ENCODE measurements at regions not wholly inside any gene's neighbourhood (a gene's known extent, or its start where the extent isn't known, plus 50 kb on each side); places are given as distances from the start of the nearest gene placed in this dataset.

DNA sequence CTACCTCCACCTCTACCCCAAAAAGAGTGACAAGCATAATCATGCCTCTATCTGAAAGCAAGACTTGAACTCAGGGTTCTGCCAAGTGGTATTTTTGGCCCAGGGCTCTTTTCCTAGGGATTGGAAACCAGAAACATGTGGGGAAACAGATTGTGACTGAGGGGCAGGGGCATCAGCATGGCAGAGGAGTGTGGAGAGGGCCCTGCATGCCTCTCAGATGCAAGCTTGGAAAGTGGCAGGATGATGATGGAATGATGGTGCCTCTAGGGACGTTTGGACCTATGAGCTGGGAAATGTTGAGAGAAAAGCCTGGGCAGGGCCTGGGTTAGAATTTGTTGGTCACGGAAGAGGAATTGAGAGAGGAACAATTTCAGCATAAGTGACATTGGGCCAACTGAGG, 78.4 kb upstream of the LEP start:
- in situ Hi-C loops (cut with HindIII; ENCODE audit: extremely low pct_ligation_motif_present, low pct_unique_long_range_greater_than_20kb) (no loop called here), intact Hi-C loops (cut with micrococcal nuclease; ENCODE audit: unreplicated experiment) (no loop called here)
- H3K27ac ChIP-seq (ENCODE audit: extremely low read length, insufficient read depth, low read length) = no peak overlapping the region
- FAIRE-seq (no peak), ATAC-seq (no peak), DNase-seq (ENCODE audit: low spot score) (no peak)
- no peak overlapping the region for H3K4me3 ChIP-seq (replicated peaks in 1 of 3; ENCODE audit: insufficient read depth in 1 of 3, low read depth in 2 of 3, low read length in 3 of 3)
- no peaks in the 10 kb centered on the region for H3K36me3 ChIP-seq (replicated peaks in 1 of 2; ENCODE audit: control insufficient read depth in 1 of 2, insufficient read depth in 2 of 2, low read length in 2 of 2)
- ChIA-PET POLR2A (no interaction called here), CTCF (ENCODE audit: low intra/inter-chr PET ratio, low total read pairs) (no interaction called here)
- no peaks in the 10 kb centered on the region for H3K4me1 ChIP-seq (ENCODE audit: insufficient read depth, low read length)
- H3K79me2 ChIP-seq (ENCODE audit: insufficient read depth, low read length) = no peaks in the 10 kb centered on the region
- H3K9me3 ChIP-seq (ENCODE audit: low read length) = no peaks in the 10 kb centered on the region
- no peak overlapping the region for H2AFZ ChIP-seq (ENCODE audit: low read length)
- no TSS peak for BruUV-seq (replicated peaks)
- peaks cover 10 to 63% of the 10 kb centered on the region in 2 experiments; a peak in 4 of 5 replicates for H3K27me3 ChIP-seq (ENCODE audit: control insufficient read depth in 1 of 2, insufficient read depth in 2 of 2, low read length in 2 of 2)
- H3K9ac ChIP-seq (ENCODE audit: insufficient read depth, low read depth, low read length) = no peak overlapping the region
- 0% methylated on average over 2 of the region's 2 CpGs for WGBS (ENCODE audit: low lambda C conversion rate)
- TF ChIP-seq, protein P1, sequence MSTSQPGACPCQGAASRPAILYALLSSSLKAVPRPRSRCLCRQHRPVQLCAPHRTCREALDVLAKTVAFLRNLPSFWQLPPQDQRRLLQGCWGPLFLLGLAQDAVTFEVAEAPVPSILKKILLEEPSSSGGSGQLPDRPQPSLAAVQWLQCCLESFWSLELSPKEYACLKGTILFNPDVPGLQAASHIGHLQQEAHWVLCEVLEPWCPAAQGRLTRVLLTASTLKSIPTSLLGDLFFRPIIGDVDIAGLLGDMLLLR (CRISPR knock-in tag; IDR thresholded peaks at IDR 0.05) = no peak
- TF ChIP-seq KAT2B (IDR thresholded peaks at IDR 0.05; ENCODE audit: borderline replicate concordance, low read depth, low read length) (no peak), FUBP1 (CRISPR knock-in tag; IDR thresholded peaks at IDR 0.05; ENCODE audit: borderline replicate concordance) (no peak)
- TF ChIP-seq, protein P2, sequence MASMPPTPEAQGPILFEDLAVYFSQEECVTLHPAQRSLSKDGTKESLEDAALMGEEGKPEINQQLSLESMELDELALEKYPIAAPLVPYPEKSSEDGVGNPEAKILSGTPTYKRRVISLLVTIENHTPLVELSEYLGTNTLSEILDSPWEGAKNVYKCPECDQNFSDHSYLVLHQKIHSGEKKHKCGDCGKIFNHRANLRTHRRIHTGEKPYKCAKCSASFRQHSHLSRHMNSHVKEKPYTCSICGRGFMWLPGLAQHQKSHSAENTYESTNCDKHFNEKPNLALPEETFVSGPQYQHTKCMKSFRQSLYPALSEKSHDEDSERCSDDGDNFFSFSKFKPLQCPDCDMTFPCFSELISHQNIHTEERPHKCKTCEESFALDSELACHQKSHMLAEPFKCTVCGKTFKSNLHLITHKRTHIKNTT (CRISPR knock-in tag; IDR thresholded peaks at IDR 0.05) = no peak
- TF ChIP-seq, protein P3, sequence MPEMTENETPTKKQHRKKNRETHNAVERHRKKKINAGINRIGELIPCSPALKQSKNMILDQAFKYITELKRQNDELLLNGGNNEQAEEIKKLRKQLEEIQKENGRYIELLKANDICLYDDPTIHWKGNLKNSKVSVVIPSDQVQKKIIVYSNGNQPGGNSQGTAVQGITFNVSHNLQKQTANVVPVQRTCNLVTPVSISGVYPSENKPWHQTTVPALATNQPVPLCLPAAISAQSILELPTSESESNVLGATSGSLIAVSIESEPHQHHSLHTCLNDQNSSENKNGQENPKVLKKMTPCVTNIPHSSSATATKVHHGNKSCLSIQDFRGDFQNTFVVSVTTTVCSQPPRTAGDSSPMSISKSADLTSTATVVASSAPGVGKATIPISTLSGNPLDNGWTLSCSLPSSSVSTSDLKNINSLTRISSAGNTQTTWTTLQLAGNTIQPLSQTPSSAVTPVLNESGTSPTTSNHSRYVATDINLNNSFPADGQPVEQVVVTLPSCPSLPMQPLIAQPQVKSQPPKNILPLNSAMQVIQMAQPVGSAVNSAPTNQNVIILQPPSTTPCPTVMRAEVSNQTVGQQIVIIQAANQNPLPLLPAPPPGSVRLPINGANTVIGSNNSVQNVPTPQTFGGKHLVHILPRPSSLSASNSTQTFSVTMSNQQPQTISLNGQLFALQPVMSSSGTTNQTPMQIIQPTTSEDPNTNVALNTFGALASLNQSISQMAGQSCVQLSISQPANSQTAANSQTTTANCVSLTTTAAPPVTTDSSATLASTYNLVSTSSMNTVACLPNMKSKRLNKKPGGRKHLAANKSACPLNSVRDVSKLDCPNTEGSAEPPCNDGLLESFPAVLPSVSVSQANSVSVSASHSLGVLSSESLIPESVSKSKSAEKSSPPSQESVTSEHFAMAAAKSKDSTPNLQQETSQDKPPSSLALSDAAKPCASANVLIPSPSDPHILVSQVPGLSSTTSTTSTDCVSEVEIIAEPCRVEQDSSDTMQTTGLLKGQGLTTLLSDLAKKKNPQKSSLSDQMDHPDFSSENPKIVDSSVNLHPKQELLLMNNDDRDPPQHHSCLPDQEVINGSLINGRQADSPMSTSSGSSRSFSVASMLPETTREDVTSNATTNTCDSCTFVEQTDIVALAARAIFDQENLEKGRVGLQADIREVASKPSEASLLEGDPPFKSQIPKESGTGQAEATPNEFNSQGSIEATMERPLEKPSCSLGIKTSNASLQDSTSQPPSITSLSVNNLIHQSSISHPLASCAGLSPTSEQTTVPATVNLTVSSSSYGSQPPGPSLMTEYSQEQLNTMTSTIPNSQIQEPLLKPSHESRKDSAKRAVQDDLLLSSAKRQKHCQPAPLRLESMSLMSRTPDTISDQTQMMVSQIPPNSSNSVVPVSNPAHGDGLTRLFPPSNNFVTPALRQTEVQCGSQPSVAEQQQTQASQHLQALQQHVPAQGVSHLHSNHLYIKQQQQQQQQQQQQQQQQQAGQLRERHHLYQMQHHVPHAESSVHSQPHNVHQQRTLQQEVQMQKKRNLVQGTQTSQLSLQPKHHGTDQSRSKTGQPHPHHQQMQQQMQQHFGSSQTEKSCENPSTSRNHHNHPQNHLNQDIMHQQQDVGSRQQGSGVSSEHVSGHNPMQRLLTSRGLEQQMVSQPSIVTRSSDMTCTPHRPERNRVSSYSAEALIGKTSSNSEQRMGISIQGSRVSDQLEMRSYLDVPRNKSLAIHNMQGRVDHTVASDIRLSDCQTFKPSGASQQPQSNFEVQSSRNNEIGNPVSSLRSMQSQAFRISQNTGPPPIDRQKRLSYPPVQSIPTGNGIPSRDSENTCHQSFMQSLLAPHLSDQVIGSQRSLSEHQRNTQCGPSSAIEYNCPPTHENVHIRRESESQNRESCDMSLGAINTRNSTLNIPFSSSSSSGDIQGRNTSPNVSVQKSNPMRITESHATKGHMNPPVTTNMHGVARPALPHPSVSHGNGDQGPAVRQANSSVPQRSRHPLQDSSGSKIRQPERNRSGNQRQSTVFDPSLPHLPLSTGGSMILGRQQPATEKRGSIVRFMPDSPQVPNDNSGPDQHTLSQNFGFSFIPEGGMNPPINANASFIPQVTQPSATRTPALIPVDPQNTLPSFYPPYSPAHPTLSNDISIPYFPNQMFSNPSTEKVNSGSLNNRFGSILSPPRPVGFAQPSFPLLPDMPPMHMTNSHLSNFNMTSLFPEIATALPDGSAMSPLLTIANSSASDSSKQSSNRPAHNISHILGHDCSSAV (CRISPR knock-in tag; IDR thresholded peaks at IDR 0.05; ENCODE audit: borderline replicate concordance) = no peak
- H4K20me1 ChIP-seq (ENCODE audit: insufficient read depth, low read length) = no peaks in the 10 kb centered on the region
- H3K4me2 ChIP-seq (ENCODE audit: low read depth, low read length) = no peak overlapping the region
